Vagina (tissue), 2 donors: ENCODE measurements at regions not wholly inside any gene's neighbourhood (a gene's known extent, or its start where the extent isn't known, plus 50 kb on each side); places are given as distances from the start of the nearest gene placed in this dataset.

Experiments
- CTCF ChIP-seq, 3 experiments: fragments of 450-650 bp in 2 of 3; fragments of 200-600 bp in 1 of 3; sonication (generic) in 1 of 3; IDR thresholded peaks; one replicate each; pipeline ENCODE4 v1.5.1; 2017 to 2019; ENCODE audit warnings: antibody characterized with exemption in 3 of 3, mild to moderate bottlenecking in 2 of 3, moderate library complexity in 2 of 3
- POLR2A ChIP-seq, 2 donors: fragments of 450-650 bp; IDR thresholded peaks; one replicate each; pipeline ENCODE4 v1.6.1; 2017; ENCODE audit warnings: antibody characterized with exemption in 2 of 2, mild to moderate bottlenecking in 2 of 2, moderate library complexity in 2 of 2
- POLR2AphosphoS5 ChIP-seq, 2 donors: sonication (generic); formaldehyde crosslinking; IDR thresholded peaks; one replicate each; pipeline ENCODE4 v1.9.0; 2017; ENCODE audit warnings: antibody characterized with exemption in 2 of 2, mild to moderate bottlenecking in 2 of 2, low read depth in 1 of 2; ENCODE audit not compliant: insufficient read depth in 1 of 2

- TF ChIP-seq CTCF (IDR thresholded peaks at IDR 0.05) (no peak), POLR2A (IDR thresholded peaks at IDR 0.05) (no peak), POLR2AphosphoS5 (IDR thresholded peaks at IDR 0.05; ENCODE audit: insufficient read depth in 1 of 2, low read depth in 1 of 2) (no peak)
Measured at GRCh38 chr13:38494445-38494844, 144.8 kb downstream of the UFM1 start.
